ENCODE measurements at regions not wholly inside any gene's neighbourhood (a gene's known extent, or its start where the extent isn't known, plus 50 kb on each side); places are given as distances from the start of the nearest gene placed in this dataset.

- no peak for TF ChIP-seq TAF1 (IDR thresholded peaks at IDR 0.05; ENCODE audit: low read depth, low read length)
- no peak for TF ChIP-seq MAX (IDR thresholded peaks at IDR 0.05)
- TF ChIP-seq RFX5 (IDR thresholded peaks at IDR 0.05; ENCODE audit: borderline replicate concordance, low read depth, low read length): no peak
- no peak for TF ChIP-seq CTCF (IDR thresholded peaks at IDR 0.05; ENCODE audit: control extremely low read depth in 1 of 3, insufficient read depth in 1 of 3, low read depth in 1 of 3, low read length in 3 of 3)
- TF ChIP-seq POLR2A (IDR thresholded peaks at IDR 0.05; ENCODE audit: control extremely low read depth in 1 of 2, low read depth in 2 of 2, low read length in 2 of 2): no peak
- TF ChIP-seq JUN (IDR thresholded peaks at IDR 0.05; ENCODE audit: low read depth, low read length): no peak
- no peak for TF ChIP-seq HDAC2 (IDR thresholded peaks at IDR 0.05; ENCODE audit: borderline replicate concordance in 1 of 2, low read depth in 2 of 2, low read length in 2 of 2)
- no peak for TF ChIP-seq SP1 (IDR thresholded peaks at IDR 0.05; ENCODE audit: low read depth, low read length)
- TF ChIP-seq YY1 (IDR thresholded peaks at IDR 0.05; ENCODE audit: low read depth, low read length): no peak
Measured at GRCh38 chr3:181174676-181175233, 185.2 kb upstream of the DNAJC19 start.
